SW 1271 (cell line): ENCODE measurements at regions not wholly inside any gene's neighbourhood (a gene's known extent, or its start where the extent isn't known, plus 50 kb on each side); places are given as distances from the start of the nearest gene placed in this dataset.

Experiments used
- DNase-seq, 2 experiments: peaks; one replicate each; lab custom pipeline; 2025; lab: John Stamatoyannopoulos, UW

- no peak for DNase-seq
Observed at GRCh38 chr9:81119591-81119990, 569.8 kb downstream of the TLE1 start.

GRCh38 chr9:81118416-81118815, 570.9 kb downstream of the TLE1 start:
- no peak for DNase-seq

GRCh38 chr9:81116340-81117137, 572.8 kb downstream of the TLE1 start:
- no peak for DNase-seq

- DNase-seq: no peak
Observed at GRCh38 chr9:81113453-81114124, 575.8 kb downstream of the TLE1 start.

GRCh38 chr9:81112627-81113452, 576.5 kb downstream of the TLE1 start:
- no peak for DNase-seq

GRCh38 chr9:81108821-81109220, 580.5 kb downstream of the TLE1 start:
- DNase-seq: no peak

GRCh38 chr9:81108391-81108790, 581.0 kb downstream of the TLE1 start:
- peak in 1 of 2 experiments; percentile 12 for DNase-seq

- DNase-seq: peak in 1 of 2 experiments; percentile 4
Observed at GRCh38 chr9:81103597-81104471, 585.5 kb downstream of the TLE1 start.

- no peak for DNase-seq
Observed at GRCh38 chr9:81097131-81097847, 592.1 kb downstream of the TLE1 start.

- no peak for DNase-seq
Observed at GRCh38 chr9:81096625-81097024, 592.7 kb downstream of the TLE1 start.

GRCh38 chr9:81092057-81092456, 597.3 kb downstream of the TLE1 start:
- no peak for DNase-seq

GRCh38 chr9:81088341-81088740, 601.0 kb downstream of the TLE1 start:
- DNase-seq: no peak

- DNase-seq: no peak
Observed at GRCh38 chr9:81086416-81086815, 602.9 kb downstream of the TLE1 start.

GRCh38 chr9:81083854-81084512, 605.4 kb downstream of the TLE1 start:
- DNase-seq: no peak

GRCh38 chr9:81083067-81083466, 606.3 kb downstream of the TLE1 start:
- no peak for DNase-seq

- DNase-seq: no peak
Observed at GRCh38 chr9:81082221-81082620, 607.1 kb downstream of the TLE1 start.

- DNase-seq: no peak
Observed at GRCh38 chr9:81080900-81081299, 608.4 kb downstream of the TLE1 start.

- no peak for DNase-seq
Observed at GRCh38 chr9:81080185-81080584, 609.2 kb downstream of the TLE1 start.

- no peak for DNase-seq
Observed at GRCh38 chr9:81079055-81079454, 610.3 kb downstream of the TLE1 start.

GRCh38 chr9:81078555-81078954, 610.8 kb downstream of the TLE1 start:
- DNase-seq: no peak
